Upper lobe of right lung (tissue), 1 donor: ENCODE measurements at regions not wholly inside any gene's neighbourhood (a gene's known extent, or its start where the extent isn't known, plus 50 kb on each side); places are given as distances from the start of the nearest gene placed in this dataset.

Source experiments
- ATAC-seq: fragments of 200-7000 bp; cut with Tn5 transposase; one replicate; pipeline ENCODE4 v1.9.1; 2020; ENCODE audit warnings: mild to moderate bottlenecking, moderate library complexity
- DNase-seq: peaks from one replicate; pipeline ENCODE4 v3.0.0-alpha.2; 2020
- H3K27ac ChIP-seq: fragments of 200-600 bp; one replicate; pipeline ENCODE4 v1.8.0; 2022
- H3K27me3 ChIP-seq: fragments of 200-600 bp; one replicate; pipeline ENCODE4 v1.8.0; 2022; ENCODE audit warnings: mild to moderate bottlenecking
- H3K36me3 ChIP-seq: fragments of 200-600 bp; one replicate; pipeline ENCODE4 v1.8.0; 2022
- H3K4me1 ChIP-seq: fragments of 200-600 bp; one replicate; pipeline ENCODE4 v1.8.0; 2022
- H3K4me3 ChIP-seq: fragments of 200-600 bp; one replicate; pipeline ENCODE4 v1.8.0; 2022; ENCODE audit warnings: mild to moderate bottlenecking
- H3K9me3 ChIP-seq: fragments of 200-600 bp; one replicate; pipeline ENCODE4 v1.8.0; 2022
- CTCF ChIP-seq: fragments of 200-600 bp; IDR thresholded peaks from one replicate; pipeline ENCODE4 v1.8.0; 2022; ENCODE audit warnings: antibody characterized with exemption
- intact Hi-C: fragments of 100-400 bp; cut with DNase I; formaldehyde crosslinking; loops from one replicate; pipeline ENCODE4 v1.11.0; 2022
- donor health status: DM: no; HTN: yes; CAD: no; lungs with severe emphysema.

GRCh38 chr2:226674123-226674522, 125.5 kb downstream of the IRS1 start:
- Histone ChIP-seq H3K36me3 (no peaks in the 10 kb centered on the region), H3K9me3 (no peaks in the 10 kb centered on the region), H3K4me1 (peaks cover 8% of the 10 kb centered on the region), H3K4me3 (no peak overlapping the region), H3K27ac (no peak overlapping the region), H3K27me3 (no peaks in the 10 kb centered on the region)
- DNase-seq: no peak
- intact Hi-C loops: no loop called here
- no peak for ATAC-seq
- TF ChIP-seq CTCF: no peak

- H3K4me1 ChIP-seq: peaks cover 8% of the 10 kb centered on the region
- H3K9me3 ChIP-seq: no peaks in the 10 kb centered on the region
- intact Hi-C loops: no loop called here
- no peak for TF ChIP-seq CTCF
- H3K4me3 ChIP-seq: no peak overlapping the region
- H3K27ac ChIP-seq: no peak overlapping the region
- no peak for DNase-seq
- no peak for ATAC-seq
- H3K36me3 ChIP-seq: no peaks in the 10 kb centered on the region
- H3K27me3 ChIP-seq: no peaks in the 10 kb centered on the region
Measured at GRCh38 chr2:226673314-226673723, 126.3 kb downstream of the IRS1 start.

- ATAC-seq: no peak
- TF ChIP-seq CTCF: no peak
- DNase-seq: no peak
- Histone ChIP-seq H3K27me3 (no peaks in the 10 kb centered on the region), H3K27ac (no peak overlapping the region), H3K9me3 (no peaks in the 10 kb centered on the region), H3K36me3 (no peaks in the 10 kb centered on the region), H3K4me1 (peaks cover 8% of the 10 kb centered on the region), H3K4me3 (no peak overlapping the region)
- intact Hi-C loops: no loop called here
Measured at GRCh38 chr2:226671141-226671676, 128.4 kb downstream of the IRS1 start.

- H3K4me1 ChIP-seq: peaks cover 8% of the 10 kb centered on the region
- no peak overlapping the region for H3K4me3 ChIP-seq
- no peak for TF ChIP-seq CTCF
- H3K36me3 ChIP-seq: no peaks in the 10 kb centered on the region
- intact Hi-C loops: no loop called here
- no peaks in the 10 kb centered on the region for H3K27me3 ChIP-seq
- H3K9me3 ChIP-seq: no peaks in the 10 kb centered on the region
- no peak overlapping the region for H3K27ac ChIP-seq
- DNase-seq (no peak), ATAC-seq (no peak)
Measured at GRCh38 chr2:226669905-226670304, 129.7 kb downstream of the IRS1 start.

GRCh38 chr2:226669249-226669648, 130.4 kb downstream of the IRS1 start:
- H3K4me1 ChIP-seq: peaks cover 8% of the 10 kb centered on the region
- intact Hi-C loops: no loop called here

More at GRCh38 chr2:226669249-226669648, 130.4 kb downstream of the IRS1 start:
- Histone ChIP-seq H3K4me3 (no peak overlapping the region), H3K36me3 (no peaks in the 10 kb centered on the region), H3K9me3 (no peaks in the 10 kb centered on the region), H3K27ac (no peak overlapping the region), H3K27me3 (no peaks in the 10 kb centered on the region)
- ATAC-seq (no peak), DNase-seq (no peak)
- no peak for TF ChIP-seq CTCF
